ENCODE measurements at regions not wholly inside any gene's neighbourhood (a gene's known extent, or its start where the extent isn't known, plus 50 kb on each side); places are given as distances from the start of the nearest gene placed in this dataset.

GRCh38 chr16:58883131-58883530 is 149.0 kb upstream of the GOT2 start:
- Histone ChIP-seq H3K27ac (ENCODE audit: extremely low read length, insufficient read depth, low read length) (no peak overlapping the region), H3K79me2 (ENCODE audit: insufficient read depth, low read length) (no peaks in the 10 kb centered on the region), H2AFZ (ENCODE audit: low read length) (no peak overlapping the region), H3K9me3 (ENCODE audit: low read length) (peaks cover 12% of the 10 kb centered on the region; the same call in 1 of the 2 replicates), H3K36me3 (replicated peaks in 1 of 2; ENCODE audit: control insufficient read depth in 1 of 2, insufficient read depth in 2 of 2, low read length in 2 of 2) (no peaks in the 10 kb centered on the region), H3K27me3 (ENCODE audit: control insufficient read depth in 1 of 2, insufficient read depth in 2 of 2, low read length in 2 of 2) (no peaks in the 10 kb centered on the region), H3K9ac (ENCODE audit: insufficient read depth, low read depth, low read length) (no peak overlapping the region), H4K20me1 (ENCODE audit: insufficient read depth, low read length) (no peaks in the 10 kb centered on the region), H3K4me1 (ENCODE audit: insufficient read depth, low read length) (no peaks in the 10 kb centered on the region), H3K4me2 (ENCODE audit: low read depth, low read length) (no peak overlapping the region), H3K4me3 (replicated peaks in 1 of 3; ENCODE audit: insufficient read depth in 1 of 3, low read depth in 2 of 3, low read length in 3 of 3) (no peak overlapping the region)
- in situ Hi-C loops (cut with HindIII; ENCODE audit: extremely low pct_ligation_motif_present, low pct_unique_long_range_greater_than_20kb) (no loop called here), intact Hi-C loops (cut with micrococcal nuclease; ENCODE audit: unreplicated experiment) (no loop called here)
- POLR2A ChIA-PET: no interaction called here
- FAIRE-seq (no peak), DNase-seq (ENCODE audit: low spot score) (no peak), ATAC-seq (no peak)
- BruUV-seq (replicated peaks): no TSS peak
- no peak for TF ChIP-seq ZZZ3 (CRISPR knock-in tag; IDR thresholded peaks at IDR 0.05; ENCODE audit: borderline replicate concordance)
- no peak for TF ChIP-seq SMAD3 (CRISPR knock-in tag; IDR thresholded peaks at IDR 0.05)
- WGBS (ENCODE audit: low lambda C conversion rate): 5% methylated on average over 3 of the region's 3 CpGs
- CTCF ChIA-PET (ENCODE audit: low intra/inter-chr PET ratio, low total read pairs): no interaction called here

- H2AFZ ChIP-seq (ENCODE audit: low read length): no peak overlapping the region
- in situ Hi-C loops (cut with HindIII; ENCODE audit: extremely low pct_ligation_motif_present, low pct_unique_long_range_greater_than_20kb): no loop called here
- intact Hi-C loops (cut with micrococcal nuclease; ENCODE audit: unreplicated experiment): no loop called here
- no peak overlapping the region for H3K4me3 ChIP-seq (replicated peaks in 1 of 3; ENCODE audit: insufficient read depth in 1 of 3, low read depth in 2 of 3, low read length in 3 of 3)
- H3K27ac ChIP-seq (ENCODE audit: extremely low read length, insufficient read depth, low read length): no peak overlapping the region
- TF ChIP-seq STAT6 (CRISPR knock-in tag; IDR thresholded peaks at IDR 0.05; ENCODE audit: borderline replicate concordance) (no peak), BCL3 (CRISPR knock-in tag; IDR thresholded peaks at IDR 0.05) (no peak), CHCHD3 (CRISPR knock-in tag; IDR thresholded peaks at IDR 0.05) (no peak), RNF219 (CRISPR knock-in tag; IDR thresholded peaks at IDR 0.05) (no peak), ZNF691 (CRISPR knock-in tag; IDR thresholded peaks at IDR 0.05; ENCODE audit: borderline replicate concordance, low read depth) (no peak), MLLT10 (CRISPR knock-in tag; IDR thresholded peaks at IDR 0.05) (no peak)
- DNase-seq (ENCODE audit: low spot score) (no peak), ATAC-seq (no peak), FAIRE-seq (no peak)
- H3K27me3 ChIP-seq (ENCODE audit: control insufficient read depth in 1 of 2, insufficient read depth in 2 of 2, low read length in 2 of 2): no peaks in the 10 kb centered on the region
- H3K9me3 ChIP-seq (ENCODE audit: low read length): peaks cover 13% of the 10 kb centered on the region; the same call in 1 of the 2 replicates
- WGBS (ENCODE audit: low lambda C conversion rate): 18% methylated on average over 5 of the region's 5 CpGs
- no peaks in the 10 kb centered on the region for H3K4me1 ChIP-seq (ENCODE audit: insufficient read depth, low read length)
- H3K4me2 ChIP-seq (ENCODE audit: low read depth, low read length): no peak overlapping the region
- ChIA-PET POLR2A (no interaction called here), CTCF (ENCODE audit: low intra/inter-chr PET ratio, low total read pairs) (no interaction called here)
- H3K36me3 ChIP-seq (replicated peaks in 1 of 2; ENCODE audit: control insufficient read depth in 1 of 2, insufficient read depth in 2 of 2, low read length in 2 of 2): no peaks in the 10 kb centered on the region
- no peak overlapping the region for H3K9ac ChIP-seq (ENCODE audit: insufficient read depth, low read depth, low read length)
- no peaks in the 10 kb centered on the region for H3K79me2 ChIP-seq (ENCODE audit: insufficient read depth, low read length)
- no TSS peak for BruUV-seq (replicated peaks)
- H4K20me1 ChIP-seq (ENCODE audit: insufficient read depth, low read length): no peaks in the 10 kb centered on the region
These were observed 148.2 kb upstream of the GOT2 start for GRCh38 chr16:58882292-58882691.

Data from HepG2 (cell line).